ENCODE measurements at regions not wholly inside any gene's neighbourhood (a gene's known extent, or its start where the extent isn't known, plus 50 kb on each side); places are given as distances from the start of the nearest gene placed in this dataset.

GRCh38 chr2:167834707-167835106 lies 412.7 kb downstream of the STK39 start:
- no peak for DNase-seq
- Histone ChIP-seq H3K4me3 (no peak overlapping the region), H3K9me3 (replicated peaks) (no peaks in the 10 kb centered on the region), H3K36me3 (no peaks in the 10 kb centered on the region), H3K27ac (replicated peaks) (no peak overlapping the region), H3K4me1 (no peaks in the 10 kb centered on the region), H3K27me3 (ENCODE audit: low read depth) (no peaks in the 10 kb centered on the region)
- intact Hi-C loops (cut with micrococcal nuclease): no loop called here
- TF ChIP-seq CTCF (IDR thresholded peaks at IDR 0.05; ENCODE audit: borderline replicate concordance): no peak

GRCh38 chr2:167833294-167833693 lies 414.1 kb downstream of the STK39 start:
- no peaks in the 10 kb centered on the region for H3K27me3 ChIP-seq (ENCODE audit: low read depth)
- H3K4me1 ChIP-seq: no peaks in the 10 kb centered on the region
- H3K4me3 ChIP-seq: no peak overlapping the region
- no peaks in the 10 kb centered on the region for H3K9me3 ChIP-seq (replicated peaks)
- no peak for DNase-seq
- no peaks in the 10 kb centered on the region for H3K36me3 ChIP-seq
- intact Hi-C loops (cut with micrococcal nuclease): no loop called here
- H3K27ac ChIP-seq (replicated peaks): no peak overlapping the region
- TF ChIP-seq CTCF (IDR thresholded peaks at IDR 0.05; ENCODE audit: borderline replicate concordance): no peak

DNA sequence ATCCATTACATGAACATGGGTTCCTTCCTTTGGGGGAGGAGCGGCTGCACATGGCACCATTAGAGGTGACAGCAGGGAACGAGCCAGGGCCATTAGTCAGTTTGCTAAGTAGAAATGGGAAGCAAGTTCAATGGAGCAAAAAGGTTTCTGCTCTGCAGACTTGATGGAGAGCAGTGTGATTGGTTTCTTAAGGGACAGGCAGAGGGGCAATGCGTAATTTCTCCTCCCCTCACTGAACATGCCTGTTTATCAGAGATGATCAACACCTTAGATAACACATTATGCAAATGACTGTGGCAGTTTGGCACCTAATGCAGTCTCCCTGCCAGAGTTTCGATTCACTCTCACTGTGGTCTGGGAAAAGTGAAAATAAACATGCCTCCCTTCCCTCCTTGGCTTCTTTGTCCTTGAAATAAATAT lies 414.5 kb downstream of the STK39 start:
- H3K9me3 ChIP-seq (replicated peaks): no peaks in the 10 kb centered on the region
- no peak for TF ChIP-seq CTCF (IDR thresholded peaks at IDR 0.05; ENCODE audit: borderline replicate concordance)
- no peak for DNase-seq
- no peak overlapping the region for H3K27ac ChIP-seq (replicated peaks)
- H3K36me3 ChIP-seq: no peaks in the 10 kb centered on the region
- intact Hi-C loops (cut with micrococcal nuclease): no loop called here
- H3K4me3 ChIP-seq: no peak overlapping the region
- no peaks in the 10 kb centered on the region for H3K4me1 ChIP-seq
- no peaks in the 10 kb centered on the region for H3K27me3 ChIP-seq (ENCODE audit: low read depth)

DNA sequence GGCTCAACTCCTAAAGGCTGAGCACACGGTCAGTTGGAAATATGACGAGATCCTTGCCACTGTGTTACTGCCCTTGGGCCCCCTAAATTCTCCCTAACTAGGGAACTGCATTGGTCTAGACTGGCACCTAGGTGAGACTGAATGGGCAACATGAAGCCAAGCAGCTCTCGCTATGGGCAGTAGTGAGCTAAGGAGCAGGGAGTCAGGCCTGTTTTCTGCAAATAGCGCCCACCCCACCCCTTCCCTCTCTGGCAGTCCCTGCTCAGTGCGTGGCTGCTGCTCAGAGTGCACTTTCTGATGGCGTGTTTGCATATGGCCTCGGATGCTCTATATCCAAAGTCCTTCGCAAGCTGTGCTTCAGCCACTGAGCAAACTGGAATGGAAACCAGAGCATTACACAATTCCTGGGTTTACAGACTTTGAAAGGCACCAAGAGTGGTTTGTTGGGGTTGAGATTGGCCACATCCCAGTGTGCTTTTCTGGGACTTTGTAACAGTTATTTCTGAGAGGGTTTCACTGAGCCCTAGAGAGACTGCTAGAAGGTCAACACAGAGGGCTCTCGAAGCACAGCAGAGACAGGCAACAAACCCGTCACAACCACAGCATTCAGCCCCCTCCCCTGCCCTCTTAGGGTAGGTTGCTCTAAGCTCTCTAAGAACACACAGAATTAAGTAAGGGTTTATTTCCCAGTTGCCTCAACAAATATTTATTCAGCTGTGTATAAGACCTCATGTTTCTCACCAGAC lies 419.9 kb downstream of the STK39 start:
- H3K4me3 ChIP-seq: no peak overlapping the region
- H3K4me1 ChIP-seq: no peaks in the 10 kb centered on the region
- H3K27me3 ChIP-seq (ENCODE audit: low read depth): no peaks in the 10 kb centered on the region
- TF ChIP-seq CTCF (IDR thresholded peaks at IDR 0.05; ENCODE audit: borderline replicate concordance): no peak
- DNase-seq: no peak
- intact Hi-C loops (cut with micrococcal nuclease): no loop called here
- H3K36me3 ChIP-seq: no peaks in the 10 kb centered on the region
- no peaks in the 10 kb centered on the region for H3K9me3 ChIP-seq (replicated peaks)
- H3K27ac ChIP-seq (replicated peaks): no peak overlapping the region

- Histone ChIP-seq H3K9me3 (replicated peaks) (no peaks in the 10 kb centered on the region), H3K4me1 (no peaks in the 10 kb centered on the region), H3K27ac (replicated peaks) (no peak overlapping the region), H3K27me3 (ENCODE audit: low read depth) (no peaks in the 10 kb centered on the region), H3K4me3 (no peak overlapping the region), H3K36me3 (no peaks in the 10 kb centered on the region)
- intact Hi-C loops (cut with micrococcal nuclease): no loop called here
- DNase-seq: no peak
- no peak for TF ChIP-seq CTCF (IDR thresholded peaks at IDR 0.05; ENCODE audit: borderline replicate concordance)
These were observed 420.5 kb downstream of the STK39 start for GRCh38 chr2:167826906-167827305.

Data from left ventricle myocardium inferior (tissue), 1 donor.